ENCODE measurements at regions not wholly inside any gene's neighbourhood (a gene's known extent, or its start where the extent isn't known, plus 50 kb on each side); places are given as distances from the start of the nearest gene placed in this dataset.
"Not testable (repeated sequence)": the region's sequence is repeated elsewhere in the genome, so short reads cannot be mapped to it uniquely, and the experiment has no call there.

GRCh38 chr21:15932726-15933125 is 202.9 kb downstream of the USP25 start:
- no peak for DNase-seq

GRCh38 chr21:15935530-15935929 is 205.7 kb downstream of the USP25 start:
- no peak for DNase-seq

GRCh38 chr21:15943009-15943666 is 213.4 kb downstream of the USP25 start:
- no peak for DNase-seq

- no peak for DNase-seq
Measured at GRCh38 chr21:15947677-15948076, 217.9 kb downstream of the USP25 start.

GRCh38 chr21:15953551-15954116 is 223.9 kb downstream of the USP25 start:
- no peak for DNase-seq

- DNase-seq, result peak; percentile 55
Measured at GRCh38 chr21:15964236-15964855, 234.6 kb downstream of the USP25 start.

GRCh38 chr21:15966231-15966630 is 236.4 kb downstream of the USP25 start:
- DNase-seq, result no peak

GRCh38 chr21:15966651-15967050 is 236.9 kb downstream of the USP25 start:
- no peak for DNase-seq

- DNase-seq, result no peak
Measured at GRCh38 chr21:15967661-15968060, 237.9 kb downstream of the USP25 start.

- peak; percentile 39 for DNase-seq
Measured at GRCh38 chr21:15968776-15969310, 239.1 kb downstream of the USP25 start.

- no peak for DNase-seq
Measured at GRCh38 chr21:15976807-15977206, 247.0 kb downstream of the USP25 start.

GRCh38 chr21:15978215-15978738 is 248.5 kb downstream of the USP25 start:
- DNase-seq, result no peak

GRCh38 chr21:15979493-15979892 is 249.7 kb downstream of the USP25 start:
- DNase-seq, result not testable (repeated sequence)

GRCh38 chr21:15986277-15986676 is 256.5 kb downstream of the USP25 start:
- no peak for DNase-seq

- no peak for DNase-seq
Measured at GRCh38 chr21:15992171-15992570, 262.4 kb downstream of the USP25 start.

- no peak for DNase-seq
Measured at GRCh38 chr21:15993951-15994350, 264.2 kb downstream of the USP25 start.

- no peak for DNase-seq
Measured at GRCh38 chr21:15999741-16000140, 270.0 kb downstream of the USP25 start.

GRCh38 chr21:16002874-16003466 is 273.2 kb downstream of the USP25 start:
- peak; percentile 48 for DNase-seq

- peak; percentile 42 for DNase-seq
Measured at GRCh38 chr21:16004086-16004485, 274.3 kb downstream of the USP25 start.

GRCh38 chr21:16004523-16004922 is 274.7 kb downstream of the USP25 start:
- no peak for DNase-seq

GRCh38 chr21:16005996-16006395 is 276.2 kb downstream of the USP25 start:
- no peak for DNase-seq

GRCh38 chr21:16007943-16008342 is 278.2 kb downstream of the USP25 start:
- DNase-seq, result no peak

GRCh38 chr21:16011719-16012118 is 281.9 kb downstream of the USP25 start:
- DNase-seq, result no peak
